ENCODE measurements at regions not wholly inside any gene's neighbourhood (a gene's known extent, or its start where the extent isn't known, plus 50 kb on each side); places are given as distances from the start of the nearest gene placed in this dataset.

GRCh38 chr12:107336695-107337094 lies 243.3 kb upstream of the CRY1 start:
- no peak for TF ChIP-seq CTCF (IDR thresholded peaks at IDR 0.05; ENCODE audit: insufficient read depth, low read length, poor library complexity, severe bottlenecking)
- no peak for TF ChIP-seq EZH2phosphoT487 (conservative IDR thresholded peaks at IDR 0.05; ENCODE audit: low read length)

Measured in SU-DHL-6 (cell line).